Activated B cell treated with CpG ODN at 0.5 μM for 24 hours (primary cell): ENCODE measurements at regions not wholly inside any gene's neighbourhood (a gene's known extent, or its start where the extent isn't known, plus 50 kb on each side); places are given as distances from the start of the nearest gene placed in this dataset.

Experiments used
- ATAC-seq: fragments of 200-7000 bp; cut with Tn5 transposase; one replicate; pipeline ENCODE4 v1.10.0; 2021; ENCODE audit warnings: low read depth, mild to moderate bottlenecking, moderate library complexity
- CTCF ChIA-PET: fragments of 350-600 bp; sonication (Branson Sonifier 250); formaldehyde crosslinking; loops from one replicate; lab custom pipeline; 2021; ENCODE audit warnings: antibody characterized with exemption; lab: Charles Lee
- POLR2A ChIA-PET: fragments of 350-600 bp; sonication (Branson Sonifier 250); formaldehyde crosslinking; loops from one replicate; lab custom pipeline; 2021; ENCODE audit warnings: antibody characterized with exemption; lab: Charles Lee
- DNase-seq: peaks from one replicate; pipeline ENCODE4 v3.0.0; 2022
- H3K27ac Mint-ChIP-seq: one replicate; pipeline ENCODE4 v1.8.0; 2020; ENCODE audit warnings: mixed read lengths
- H3K27me3 Mint-ChIP-seq: one replicate; pipeline ENCODE4 v1.8.0; 2021; ENCODE audit warnings: mixed read lengths
- H3K36me3 Mint-ChIP-seq: one replicate; pipeline ENCODE4 v1.8.0; 2021; ENCODE audit warnings: low read depth, mixed read lengths
- H3K4me1 Mint-ChIP-seq: one replicate; pipeline ENCODE4 v1.8.0; 2021; ENCODE audit warnings: mixed read lengths
- H3K4me3 Mint-ChIP-seq: one replicate; pipeline ENCODE4 v1.8.0; 2020; ENCODE audit warnings: mild to moderate bottlenecking, mixed read lengths
- H3K9me3 Mint-ChIP-seq: one replicate; pipeline ENCODE4 v1.8.0; 2020; ENCODE audit warnings: mixed read lengths
- CTCF ChIP-seq: fragments of 200-600 bp; IDR thresholded peaks from one replicate; pipeline ENCODE4 v1.8.0; 2022; ENCODE audit warnings: antibody characterized with exemption, mild to moderate bottlenecking
- intact Hi-C: fragments of 100-400 bp; cut with micrococcal nuclease; formaldehyde crosslinking; loops from one replicate; pipeline ENCODE4 v1.15.1; 2024

- Mint-ChIP-seq H3K27ac (no peak overlapping the region), H3K4me1 (no peaks in the 10 kb centered on the region), H3K9me3 (peaks cover 12% of the 10 kb centered on the region), H3K27me3 (peaks cover 3% of the 10 kb centered on the region), H3K4me3 (no peak overlapping the region), H3K36me3 (no peaks in the 10 kb centered on the region)
- no peak for DNase-seq
- CTCF ChIA-PET, result no interaction called here
- ATAC-seq, result no peak
- POLR2A ChIA-PET, result no interaction called here
- no peak for TF ChIP-seq CTCF
- intact Hi-C loops, result no loop called here
These were observed 203.1 kb downstream of the FNDC1 start for GRCh38 chr6:159372333-159372732.

- Mint-ChIP-seq H3K36me3 (no peaks in the 10 kb centered on the region), H3K4me3 (no peak overlapping the region), H3K4me1 (no peaks in the 10 kb centered on the region), H3K27me3 (peaks cover 14% of the 10 kb centered on the region), H3K9me3 (peaks cover 2% of the 10 kb centered on the region), H3K27ac (no peak overlapping the region)
- intact Hi-C loops, result no loop called here
- ATAC-seq (no peak), DNase-seq (no peak)
- ChIA-PET POLR2A (no interaction called here), CTCF (no interaction called here)
- no peak for TF ChIP-seq CTCF
These were observed 191.1 kb downstream of the FNDC1 start for GRCh38 chr6:159360306-159360705.

- intact Hi-C loops, result no loop called here
- H3K27me3 Mint-ChIP-seq, result peaks cover 14% of the 10 kb centered on the region
- ATAC-seq (no peak), DNase-seq (no peak)
- H3K4me3 Mint-ChIP-seq, result no peak overlapping the region
- no peak overlapping the region for H3K27ac Mint-ChIP-seq
- TF ChIP-seq CTCF, result no peak
- no peaks in the 10 kb centered on the region for H3K36me3 Mint-ChIP-seq
- no peaks in the 10 kb centered on the region for H3K4me1 Mint-ChIP-seq
- H3K9me3 Mint-ChIP-seq, result peaks cover 2% of the 10 kb centered on the region
- CTCF ChIA-PET, result no interaction called here
- POLR2A ChIA-PET, result no interaction called here
These were observed 190.5 kb downstream of the FNDC1 start for GRCh38 chr6:159359581-159360297.

GRCh38 chr6:159358562-159358961 lies 189.4 kb downstream of the FNDC1 start:
- TF ChIP-seq CTCF, result no peak
- no peaks in the 10 kb centered on the region for H3K4me1 Mint-ChIP-seq
- ATAC-seq, result no peak
- H3K36me3 Mint-ChIP-seq, result no peaks in the 10 kb centered on the region
- ChIA-PET CTCF (no interaction called here), POLR2A (no interaction called here)
- no peak overlapping the region for H3K27ac Mint-ChIP-seq
- no peak for DNase-seq
- H3K9me3 Mint-ChIP-seq, result no peaks in the 10 kb centered on the region
- peaks cover 10% of the 10 kb centered on the region for H3K27me3 Mint-ChIP-seq
- no peak overlapping the region for H3K4me3 Mint-ChIP-seq
- intact Hi-C loops, result no loop called here

GRCh38 chr6:159357211-159357915 lies 188.2 kb downstream of the FNDC1 start:
- TF ChIP-seq CTCF, result no peak
- DNase-seq, result no peak
- no peaks in the 10 kb centered on the region for H3K9me3 Mint-ChIP-seq
- H3K27me3 Mint-ChIP-seq, result peaks cover 10% of the 10 kb centered on the region
- no peak for ATAC-seq
- CTCF ChIA-PET, result no interaction called here
- POLR2A ChIA-PET, result no interaction called here
- H3K27ac Mint-ChIP-seq, result no peak overlapping the region
- no peaks in the 10 kb centered on the region for H3K36me3 Mint-ChIP-seq
- intact Hi-C loops, result no loop called here
- H3K4me3 Mint-ChIP-seq, result no peak overlapping the region
- H3K4me1 Mint-ChIP-seq, result no peaks in the 10 kb centered on the region
